WTC11 (cell line): ENCODE measurements at regions not wholly inside any gene's neighbourhood (a gene's known extent, or its start where the extent isn't known, plus 50 kb on each side); places are given as distances from the start of the nearest gene placed in this dataset.

Experiments used
- ATAC-seq: fragments of 200-7000 bp; cut with Tn5 transposase; 2 replicates; pipeline ENCODE4 v1.10.0; 2021; ENCODE audit warnings: mild to moderate bottlenecking, moderate library complexity
- CTCF ChIA-PET: fragments of 300-600 bp; sonication (Branson Sonifier 250); formaldehyde crosslinking; loops from one replicate; lab custom pipeline; 2021; ENCODE audit warnings: antibody characterized with exemption; lab: Charles Lee
- POLR2A ChIA-PET: fragments of 350-600 bp; sonication (Branson Sonifier 250); formaldehyde crosslinking; loops from one replicate; lab custom pipeline; 2021; ENCODE audit warnings: antibody characterized with exemption; lab: Charles Lee
- DNase-seq: peaks from one replicate; pipeline ENCODE4 v3.0.0; 2021; ENCODE audit warnings: low spot score
- H3K27ac Mint-ChIP-seq: 2 replicates; pipeline ENCODE4 v1.8.0; 2021; ENCODE audit warnings: mixed read lengths
- H3K27me3 Mint-ChIP-seq: 2 replicates; pipeline ENCODE4 v1.8.0; 2021; ENCODE audit warnings: low read depth, mild to moderate bottlenecking, moderate library complexity, mixed read lengths
- H3K36me3 Mint-ChIP-seq: 2 replicates; pipeline ENCODE4 v1.8.0; 2021; ENCODE audit warnings: mixed read lengths
- H3K4me1 Mint-ChIP-seq: 2 replicates; pipeline ENCODE4 v1.8.0; 2022; ENCODE audit warnings: mixed read lengths
- H3K4me3 Mint-ChIP-seq: 2 replicates; pipeline ENCODE4 v1.8.0; 2021; ENCODE audit warnings: mild to moderate bottlenecking, moderate library complexity, mixed read lengths
- H3K9me3 Mint-ChIP-seq: 2 replicates; pipeline ENCODE4 v1.8.0; 2021; ENCODE audit warnings: mixed read lengths
- CREM ChIP-seq: sonication (generic); formaldehyde crosslinking; IDR thresholded peaks from 2 replicates; pipeline ENCODE4 v1.8.1; 2022; ENCODE audit warnings: mild to moderate bottlenecking, missing genetic modification reagents, moderate library complexity
- ELF4 ChIP-seq: sonication (generic); formaldehyde crosslinking; IDR thresholded peaks from 2 replicates; pipeline ENCODE4 v1.8.1; 2022; ENCODE audit warnings: low read depth, mild to moderate bottlenecking, moderate library complexity, missing genetic modification reagents
- ESRRA ChIP-seq: sonication (generic); formaldehyde crosslinking; IDR thresholded peaks from 2 replicates; pipeline ENCODE4 v1.8.1; 2022; ENCODE audit warnings: mild to moderate bottlenecking, missing genetic modification reagents, borderline replicate concordance
- FOXK1 ChIP-seq: sonication (generic); formaldehyde crosslinking; IDR thresholded peaks from 2 replicates; pipeline ENCODE4 v1.8.0; 2022; ENCODE audit warnings: mild to moderate bottlenecking, moderate library complexity, missing genetic modification reagents
- KAT7 ChIP-seq: sonication (generic); formaldehyde crosslinking; IDR thresholded peaks from 2 replicates; pipeline ENCODE4 v1.8.1; 2023; ENCODE audit warnings: missing genetic modification reagents, mild to moderate bottlenecking, borderline replicate concordance
- MYBL2 ChIP-seq: sonication (generic); formaldehyde crosslinking; IDR thresholded peaks from 2 replicates; pipeline ENCODE4 v1.8.1; 2023; ENCODE audit warnings: mild to moderate bottlenecking, moderate library complexity, missing genetic modification reagents
- NFATC4 ChIP-seq: fragments of 250-450 bp; sonication (Bioruptor Pico); IDR thresholded peaks from 2 replicates; pipeline ENCODE4 v1.9.0; 2021; ENCODE audit warnings: mild to moderate bottlenecking
- PRRX2 ChIP-seq: fragments of 250-450 bp; sonication (Bioruptor Pico); IDR thresholded peaks from 2 replicates; pipeline ENCODE4 v1.8.0; 2021; ENCODE audit warnings: mild to moderate bottlenecking
- TEAD4 ChIP-seq: sonication (generic); formaldehyde crosslinking; IDR thresholded peaks from 2 replicates; pipeline ENCODE4 v1.8.0; 2022; ENCODE audit warnings: mild to moderate bottlenecking, missing genetic modification reagents
- TF ChIP-seq, protein P1 (sequence below): sonication (generic); formaldehyde crosslinking; conservative IDR thresholded peaks from 2 replicates; pipeline ENCODE4 v1.8.1; 2023; ENCODE audit warnings: mild to moderate bottlenecking, low read depth, missing genetic modification reagents, moderate library complexity
- TF ChIP-seq, protein P2 (sequence below): fragments of 200-600 bp; IDR thresholded peaks from 2 replicates; pipeline ENCODE4 v1.8.0; 2022; ENCODE audit warnings: antibody characterized with exemption
- TF ChIP-seq, protein P3 (sequence below): sonication (generic); formaldehyde crosslinking; IDR thresholded peaks from 2 replicates; pipeline ENCODE4 v1.8.1; 2022; ENCODE audit warnings: low read depth, missing genetic modification reagents, borderline replicate concordance
- TF ChIP-seq, protein P4 (sequence below): sonication (generic); formaldehyde crosslinking; IDR thresholded peaks from 2 replicates; pipeline ENCODE4 v1.8.1; 2022; ENCODE audit warnings: missing genetic modification reagents, borderline replicate concordance
- TF ChIP-seq, protein P5 (sequence below): sonication (generic); formaldehyde crosslinking; IDR thresholded peaks from 2 replicates; pipeline ENCODE4 v1.8.0; 2022; ENCODE audit warnings: missing genetic modification reagents

DNA sequence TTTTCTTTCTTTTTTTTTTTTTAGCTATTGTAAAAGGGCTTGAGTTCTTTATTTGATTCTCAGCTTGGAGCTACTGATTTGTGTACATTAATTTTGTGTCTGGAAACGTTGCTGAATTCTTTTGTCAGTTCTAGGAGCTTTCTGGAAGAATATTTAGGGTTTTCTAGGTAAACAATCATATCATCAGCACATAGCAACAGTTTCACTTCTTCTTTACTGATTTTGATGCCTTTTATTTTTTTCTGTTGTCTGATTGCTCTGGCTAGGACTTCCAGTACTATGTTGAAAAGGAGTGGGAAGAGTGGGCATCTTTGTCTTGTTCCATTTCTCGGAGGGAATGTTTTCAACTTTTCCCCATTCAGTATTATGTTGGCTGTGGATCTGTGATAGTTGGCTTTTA, 292.2 kb downstream of the GABRG1 start (continued):
- TF ChIP-seq, protein P1, sequence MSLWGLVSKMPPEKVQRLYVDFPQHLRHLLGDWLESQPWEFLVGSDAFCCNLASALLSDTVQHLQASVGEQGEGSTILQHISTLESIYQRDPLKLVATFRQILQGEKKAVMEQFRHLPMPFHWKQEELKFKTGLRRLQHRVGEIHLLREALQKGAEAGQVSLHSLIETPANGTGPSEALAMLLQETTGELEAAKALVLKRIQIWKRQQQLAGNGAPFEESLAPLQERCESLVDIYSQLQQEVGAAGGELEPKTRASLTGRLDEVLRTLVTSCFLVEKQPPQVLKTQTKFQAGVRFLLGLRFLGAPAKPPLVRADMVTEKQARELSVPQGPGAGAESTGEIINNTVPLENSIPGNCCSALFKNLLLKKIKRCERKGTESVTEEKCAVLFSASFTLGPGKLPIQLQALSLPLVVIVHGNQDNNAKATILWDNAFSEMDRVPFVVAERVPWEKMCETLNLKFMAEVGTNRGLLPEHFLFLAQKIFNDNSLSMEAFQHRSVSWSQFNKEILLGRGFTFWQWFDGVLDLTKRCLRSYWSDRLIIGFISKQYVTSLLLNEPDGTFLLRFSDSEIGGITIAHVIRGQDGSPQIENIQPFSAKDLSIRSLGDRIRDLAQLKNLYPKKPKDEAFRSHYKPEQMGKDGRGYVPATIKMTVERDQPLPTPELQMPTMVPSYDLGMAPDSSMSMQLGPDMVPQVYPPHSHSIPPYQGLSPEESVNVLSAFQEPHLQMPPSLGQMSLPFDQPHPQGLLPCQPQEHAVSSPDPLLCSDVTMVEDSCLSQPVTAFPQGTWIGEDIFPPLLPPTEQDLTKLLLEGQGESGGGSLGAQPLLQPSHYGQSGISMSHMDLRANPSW (CRISPR knock-in tag) = no peak
- no peak for TF ChIP-seq FOXK1 (CRISPR knock-in tag)
- TF ChIP-seq, all 79 proteins: peak for 0

DNA sequence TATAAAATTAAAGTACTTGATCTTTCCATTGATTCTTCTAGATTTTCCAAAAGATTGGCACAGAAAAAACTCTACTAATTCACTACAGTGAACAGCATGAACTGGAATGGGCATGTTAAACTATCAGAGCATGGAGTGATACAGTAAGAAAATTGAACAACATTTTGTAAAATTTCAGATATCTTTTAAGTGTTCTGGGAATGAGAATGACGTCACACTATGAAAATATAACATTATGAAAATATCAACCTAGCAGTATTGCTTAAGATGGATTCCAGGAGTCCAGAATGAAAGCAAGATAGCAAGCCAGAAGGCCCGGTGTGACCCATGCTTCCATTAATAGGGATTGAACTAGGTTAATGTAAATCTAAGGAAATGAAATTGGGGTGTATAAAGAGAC, 319.9 kb downstream of the GABRG1 start:
- ChIA-PET CTCF (no interaction called here), POLR2A (no interaction called here)
- DNase-seq (no peak), ATAC-seq (no peak)
- H3K27ac Mint-ChIP-seq = no peak overlapping the region
- TF ChIP-seq, protein P2, sequence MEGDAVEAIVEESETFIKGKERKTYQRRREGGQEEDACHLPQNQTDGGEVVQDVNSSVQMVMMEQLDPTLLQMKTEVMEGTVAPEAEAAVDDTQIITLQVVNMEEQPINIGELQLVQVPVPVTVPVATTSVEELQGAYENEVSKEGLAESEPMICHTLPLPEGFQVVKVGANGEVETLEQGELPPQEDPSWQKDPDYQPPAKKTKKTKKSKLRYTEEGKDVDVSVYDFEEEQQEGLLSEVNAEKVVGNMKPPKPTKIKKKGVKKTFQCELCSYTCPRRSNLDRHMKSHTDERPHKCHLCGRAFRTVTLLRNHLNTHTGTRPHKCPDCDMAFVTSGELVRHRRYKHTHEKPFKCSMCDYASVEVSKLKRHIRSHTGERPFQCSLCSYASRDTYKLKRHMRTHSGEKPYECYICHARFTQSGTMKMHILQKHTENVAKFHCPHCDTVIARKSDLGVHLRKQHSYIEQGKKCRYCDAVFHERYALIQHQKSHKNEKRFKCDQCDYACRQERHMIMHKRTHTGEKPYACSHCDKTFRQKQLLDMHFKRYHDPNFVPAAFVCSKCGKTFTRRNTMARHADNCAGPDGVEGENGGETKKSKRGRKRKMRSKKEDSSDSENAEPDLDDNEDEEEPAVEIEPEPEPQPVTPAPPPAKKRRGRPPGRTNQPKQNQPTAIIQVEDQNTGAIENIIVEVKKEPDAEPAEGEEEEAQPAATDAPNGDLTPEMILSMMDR = no peak
- TF ChIP-seq ESRRA (CRISPR knock-in tag) = no peak
- TF ChIP-seq PRRX2 = no peak
- no peak for TF ChIP-seq NFATC4 (CRISPR knock-in tag)
- TF ChIP-seq, protein P3, sequence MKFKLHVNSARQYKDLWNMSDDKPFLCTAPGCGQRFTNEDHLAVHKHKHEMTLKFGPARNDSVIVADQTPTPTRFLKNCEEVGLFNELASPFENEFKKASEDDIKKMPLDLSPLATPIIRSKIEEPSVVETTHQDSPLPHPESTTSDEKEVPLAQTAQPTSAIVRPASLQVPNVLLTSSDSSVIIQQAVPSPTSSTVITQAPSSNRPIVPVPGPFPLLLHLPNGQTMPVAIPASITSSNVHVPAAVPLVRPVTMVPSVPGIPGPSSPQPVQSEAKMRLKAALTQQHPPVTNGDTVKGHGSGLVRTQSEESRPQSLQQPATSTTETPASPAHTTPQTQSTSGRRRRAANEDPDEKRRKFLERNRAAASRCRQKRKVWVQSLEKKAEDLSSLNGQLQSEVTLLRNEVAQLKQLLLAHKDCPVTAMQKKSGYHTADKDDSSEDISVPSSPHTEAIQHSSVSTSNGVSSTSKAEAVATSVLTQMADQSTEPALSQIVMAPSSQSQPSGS (CRISPR knock-in tag) = no peak
- no peak for TF ChIP-seq KAT7 (CRISPR knock-in tag)
- no peak for TF ChIP-seq TEAD4
- TF ChIP-seq CREM = no peak
- no peak for TF ChIP-seq ELF4
- TF ChIP-seq MYBL2 (CRISPR knock-in tag) = no peak
- TF ChIP-seq, protein P4, sequence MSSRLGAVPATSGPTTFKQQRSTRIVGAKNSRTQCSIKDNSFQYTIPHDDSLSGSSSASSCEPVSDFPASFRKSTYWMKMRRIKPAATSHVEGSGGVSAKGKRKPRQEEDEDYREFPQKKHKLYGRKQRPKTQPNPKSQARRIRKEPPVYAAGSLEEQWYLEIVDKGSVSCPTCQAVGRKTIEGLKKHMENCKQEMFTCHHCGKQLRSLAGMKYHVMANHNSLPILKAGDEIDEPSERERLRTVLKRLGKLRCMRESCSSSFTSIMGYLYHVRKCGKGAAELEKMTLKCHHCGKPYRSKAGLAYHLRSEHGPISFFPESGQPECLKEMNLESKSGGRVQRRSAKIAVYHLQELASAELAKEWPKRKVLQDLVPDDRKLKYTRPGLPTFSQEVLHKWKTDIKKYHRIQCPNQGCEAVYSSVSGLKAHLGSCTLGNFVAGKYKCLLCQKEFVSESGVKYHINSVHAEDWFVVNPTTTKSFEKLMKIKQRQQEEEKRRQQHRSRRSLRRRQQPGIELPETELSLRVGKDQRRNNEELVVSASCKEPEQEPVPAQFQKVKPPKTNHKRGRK (CRISPR knock-in tag) = no peak
- TF ChIP-seq, protein P5, sequence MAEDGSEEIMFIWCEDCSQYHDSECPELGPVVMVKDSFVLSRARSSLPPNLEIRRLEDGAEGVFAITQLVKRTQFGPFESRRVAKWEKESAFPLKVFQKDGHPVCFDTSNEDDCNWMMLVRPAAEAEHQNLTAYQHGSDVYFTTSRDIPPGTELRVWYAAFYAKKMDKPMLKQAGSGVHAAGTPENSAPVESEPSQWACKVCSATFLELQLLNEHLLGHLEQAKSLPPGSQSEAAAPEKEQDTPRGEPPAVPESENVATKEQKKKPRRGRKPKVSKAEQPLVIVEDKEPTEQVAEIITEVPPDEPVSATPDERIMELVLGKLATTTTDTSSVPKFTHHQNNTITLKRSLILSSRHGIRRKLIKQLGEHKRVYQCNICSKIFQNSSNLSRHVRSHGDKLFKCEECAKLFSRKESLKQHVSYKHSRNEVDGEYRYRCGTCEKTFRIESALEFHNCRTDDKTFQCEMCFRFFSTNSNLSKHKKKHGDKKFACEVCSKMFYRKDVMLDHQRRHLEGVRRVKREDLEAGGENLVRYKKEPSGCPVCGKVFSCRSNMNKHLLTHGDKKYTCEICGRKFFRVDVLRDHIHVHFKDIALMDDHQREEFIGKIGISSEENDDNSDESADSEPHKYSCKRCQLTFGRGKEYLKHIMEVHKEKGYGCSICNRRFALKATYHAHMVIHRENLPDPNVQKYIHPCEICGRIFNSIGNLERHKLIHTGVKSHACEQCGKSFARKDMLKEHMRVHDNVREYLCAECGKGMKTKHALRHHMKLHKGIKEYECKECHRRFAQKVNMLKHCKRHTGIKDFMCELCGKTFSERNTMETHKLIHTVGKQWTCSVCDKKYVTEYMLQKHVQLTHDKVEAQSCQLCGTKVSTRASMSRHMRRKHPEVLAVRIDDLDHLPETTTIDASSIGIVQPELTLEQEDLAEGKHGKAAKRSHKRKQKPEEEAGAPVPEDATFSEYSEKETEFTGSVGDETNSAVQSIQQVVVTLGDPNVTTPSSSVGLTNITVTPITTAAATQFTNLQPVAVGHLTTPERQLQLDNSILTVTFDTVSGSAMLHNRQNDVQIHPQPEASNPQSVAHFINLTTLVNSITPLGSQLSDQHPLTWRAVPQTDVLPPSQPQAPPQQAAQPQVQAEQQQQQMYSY (CRISPR knock-in tag) = no peak
- peaks cover 10% of the 10 kb centered on the region; the same call in 1 of the 2 replicates for H3K9me3 Mint-ChIP-seq
- H3K4me3 Mint-ChIP-seq = no peak overlapping the region
- H3K36me3 Mint-ChIP-seq = no peaks in the 10 kb centered on the region
- no peaks in the 10 kb centered on the region for H3K27me3 Mint-ChIP-seq
- H3K4me1 Mint-ChIP-seq = no peaks in the 10 kb centered on the region
